HepG2 (cell line): ENCODE measurements at regions not wholly inside any gene's neighbourhood (a gene's known extent, or its start where the extent isn't known, plus 50 kb on each side); places are given as distances from the start of the nearest gene placed in this dataset.

Source experiments
- ATAC-seq: fragments of 200-7000 bp; cut with Tn5 transposase; 3 replicates; pipeline ENCODE4 v1.9.1; 2020; ENCODE audit warnings: mild to moderate bottlenecking, moderate library complexity
- BruUV-seq: library from RNA; stranded (reverse); fragments of 400-500 nt; replicated peaks from 2 replicates; lab custom pipeline; 2021; lab: Mats Ljungman, UMichigan
- CTCF ChIA-PET: fragments of 300-600 bp; formaldehyde crosslinking; extraction: SDS; loops from one replicate; lab custom pipeline; 2021; ENCODE audit warnings: low total read pairs, inconsistent platforms, low intra/inter-chr PET ratio; lab: Yijun Ruan, JAX
- POLR2A ChIA-PET: fragments of 350-600 bp; sonication (Branson Sonifier 250); formaldehyde crosslinking; loops from one replicate; lab custom pipeline; 2020; ENCODE audit warnings: antibody characterized with exemption, inconsistent platforms; lab: Yijun Ruan, JAX
- DNase-seq: peaks from one replicate; pipeline ENCODE4 v3.0.0-alpha.2; 2015; ENCODE audit warnings: low spot score
- FAIRE-seq: peaks from 3 replicates; lab custom pipeline; 2011; peaks lifted over from hg19 to GRCh38; lab: Jason Lieb, UNC
- H2AFZ ChIP-seq: one replicate; pipeline ENCODE4 v1.6.1; 2011; ENCODE audit warnings: low read length, inconsistent platforms
- H3K27ac ChIP-seq: fragments of 300-600 bp; 3 replicates; pipeline ENCODE4 v1.8.0; 2011; ENCODE audit warnings: mixed run types, mild to moderate bottlenecking, mixed read lengths, low read length, inconsistent platforms; ENCODE audit not compliant: insufficient read depth; ENCODE audit errors: extremely low read length
- H3K27me3 ChIP-seq, 2 experiments: fragments of 200-600 bp in 1 of 2; 2 replicates in 1 of 2; 3 replicates in 1 of 2; pipeline versions ENCODE4 v1.6.0 to v1.8.0; 2011; ENCODE audit warnings: low read length in 2 of 2, mild to moderate bottlenecking in 2 of 2, moderate library complexity in 2 of 2, inconsistent platforms in 1 of 2; ENCODE audit not compliant: insufficient read depth in 2 of 2, control insufficient read depth in 1 of 2
- H3K36me3 ChIP-seq, 2 experiments: fragments of 200-600 bp in 1 of 2; replicated peaks in 1 of 2; 2 replicates in 1 of 2; 3 replicates in 1 of 2; pipeline versions ENCODE4 v1.5.1 to v1.8.0; 2011; ENCODE audit warnings: low read length in 2 of 2, inconsistent platforms in 1 of 2; ENCODE audit not compliant: insufficient read depth in 2 of 2, control insufficient read depth in 1 of 2
- H3K4me1 ChIP-seq: 2 replicates; pipeline ENCODE4 v1.5.1; 2012; ENCODE audit warnings: low read length, inconsistent platforms; ENCODE audit not compliant: insufficient read depth
- H3K4me2 ChIP-seq: 2 replicates; pipeline ENCODE4 v1.6.0; 2011; ENCODE audit warnings: low read depth, low read length, inconsistent platforms
- H3K4me3 ChIP-seq, 3 experiments: fragments of 200-600 bp in 1 of 3; sonication (generic), shearing (Covaris generic) in 1 of 3; replicated peaks in 1 of 3; 2 replicates each; pipeline ENCODE4 v1.5.1; 2011 to 2016; ENCODE audit warnings: low read length in 3 of 3, inconsistent platforms in 2 of 3, low read depth in 2 of 3, mild to moderate bottlenecking in 2 of 3, control low read depth in 1 of 3, mixed read lengths in 1 of 3; ENCODE audit not compliant: insufficient read depth in 1 of 3
- H3K79me2 ChIP-seq: one replicate; pipeline ENCODE4 v1.6.1; 2011; ENCODE audit warnings: low read length, inconsistent platforms; ENCODE audit not compliant: insufficient read depth
- H3K9ac ChIP-seq: 2 replicates; pipeline ENCODE4 v1.6.0; 2011; ENCODE audit warnings: mild to moderate bottlenecking, low read depth, low read length, inconsistent platforms; ENCODE audit not compliant: insufficient read depth
- H3K9me3 ChIP-seq: 2 replicates; pipeline ENCODE4 v1.5.1; 2012; ENCODE audit warnings: mild to moderate bottlenecking, low read length
- H4K20me1 ChIP-seq: 2 replicates; pipeline ENCODE4 v1.6.0; 2011; ENCODE audit warnings: inconsistent platforms, mild to moderate bottlenecking, low read length, moderate library complexity; ENCODE audit not compliant: insufficient read depth
- ARID5B ChIP-seq: IDR thresholded peaks from 2 replicates; pipeline ENCODE4 v1.4.0; 2020; ENCODE audit warnings: mild to moderate bottlenecking, missing genetic modification reagents
- ATAD3A ChIP-seq: sonication (generic); formaldehyde crosslinking; IDR thresholded peaks from 2 replicates; pipeline ENCODE4 v1.4.0; 2020; ENCODE audit warnings: missing genetic modification reagents
- GPBP1L1 ChIP-seq: sonication (generic); formaldehyde crosslinking; IDR thresholded peaks from 2 replicates; pipeline ENCODE4 v1.5.0; 2020; ENCODE audit warnings: mild to moderate bottlenecking, missing genetic modification reagents
- GTF2F1 ChIP-seq: fragments of 150-350 bp; IDR thresholded peaks from 2 replicates; pipeline ENCODE4 v1.6.1; 2014; ENCODE audit warnings: low read length
- HINFP ChIP-seq: sonication (generic); formaldehyde crosslinking; IDR thresholded peaks from 2 replicates; pipeline ENCODE4 v1.4.0; 2020; ENCODE audit warnings: low read depth, mild to moderate bottlenecking, missing genetic modification reagents
- HMGXB3 ChIP-seq: sonication (generic); formaldehyde crosslinking; IDR thresholded peaks from 2 replicates; pipeline ENCODE4 v1.4.0; 2020; ENCODE audit warnings: missing genetic modification reagents, borderline replicate concordance
- ZFP1 ChIP-seq: IDR thresholded peaks from 2 replicates; pipeline ENCODE4 v1.6.1; 2016
- ZFYVE20 ChIP-seq: sonication (generic); formaldehyde crosslinking; IDR thresholded peaks from 2 replicates; pipeline ENCODE4 v1.8.0; 2023; ENCODE audit warnings: low read depth, mild to moderate bottlenecking, moderate library complexity, missing genetic modification reagents, borderline replicate concordance
- ZNF333 ChIP-seq: sonication (generic); formaldehyde crosslinking; IDR thresholded peaks from 2 replicates; pipeline ENCODE4 v1.4.0; 2020; ENCODE audit warnings: mild to moderate bottlenecking, missing genetic modification reagents, borderline replicate concordance
- ZNF816 ChIP-seq: sonication (generic); formaldehyde crosslinking; IDR thresholded peaks from 2 replicates; pipeline ENCODE4 v1.8.0; 2022; ENCODE audit warnings: missing genetic modification reagents, mild to moderate bottlenecking, borderline replicate concordance
- ZNF839 ChIP-seq: sonication (generic); formaldehyde crosslinking; IDR thresholded peaks from 2 replicates; pipeline ENCODE4 v1.4.0; 2020; ENCODE audit warnings: missing genetic modification reagents, mild to moderate bottlenecking, borderline replicate concordance
- WGBS: methylation state at CpG from one replicate; pipeline ENCODE4 v1.1.6; 2017; ENCODE audit warnings: low lambda C conversion rate; 5-methylcytosine and 5-hydroxymethylcytosine counted together
- in situ Hi-C: cut with HindIII; loops from 2 replicates; pipeline ENCODE4 v1.10.0; 2017; ENCODE audit warnings: low pct_unique_long_range_greater_than_20kb; ENCODE audit not compliant: extremely low pct_ligation_motif_present
- intact Hi-C: fragments of 100-400 bp; cut with micrococcal nuclease; formaldehyde crosslinking; loops from one replicate; pipeline ENCODE4 v1.10.0; 2022; ENCODE audit not compliant: unreplicated experiment

GRCh38 chr3:164515256-164515655 is 563.0 kb downstream of the SI start:
- in situ Hi-C loops = no loop called here

More at GRCh38 chr3:164515256-164515655, 563.0 kb downstream of the SI start:
- no peak overlapping the region for H3K4me3 ChIP-seq
- FAIRE-seq (no peak), ATAC-seq (no peak)
- no peaks in the 10 kb centered on the region for H3K36me3 ChIP-seq
- TF ChIP-seq ARID5B (CRISPR knock-in tag) = no peak
- no peak for TF ChIP-seq HMGXB3 (CRISPR knock-in tag)
- TF ChIP-seq ZFP1 (CRISPR knock-in tag) = no peak
- TF ChIP-seq ATAD3A (CRISPR knock-in tag) = no peak
- TF ChIP-seq GTF2F1 = no peak
- no peak for TF ChIP-seq HINFP (CRISPR knock-in tag)
- no peak for TF ChIP-seq GPBP1L1 (CRISPR knock-in tag)
- TF ChIP-seq ZFYVE20 (CRISPR knock-in tag) = no peak
- no peak for TF ChIP-seq ZNF839 (CRISPR knock-in tag)
- no peak for TF ChIP-seq ZNF816
- no peak for TF ChIP-seq ZNF333 (CRISPR knock-in tag)
- TF ChIP-seq, all 625 proteins: peak for 0
- no peaks in the 10 kb centered on the region for H4K20me1 ChIP-seq
- ChIA-PET POLR2A (no interaction called here), CTCF (no interaction called here)
- H3K27me3 ChIP-seq = no peaks in the 10 kb centered on the region
- H3K27ac ChIP-seq = no peak overlapping the region
- no peaks in the 10 kb centered on the region for H3K4me1 ChIP-seq
- H3K9ac ChIP-seq = no peak overlapping the region
- H3K9me3 ChIP-seq = no peaks in the 10 kb centered on the region
- BruUV-seq = no TSS peak
- H3K4me2 ChIP-seq = no peak overlapping the region
- no CpG with 5 or more reads among the region's 5 CpGs for WGBS
- intact Hi-C loops = no loop called here
- no peak for DNase-seq
- no peaks in the 10 kb centered on the region for H3K79me2 ChIP-seq
- no peak overlapping the region for H2AFZ ChIP-seq
